Neural crest cell (in vitro differentiated cells): ENCODE measurements at regions not wholly inside any gene's neighbourhood (a gene's known extent, or its start where the extent isn't known, plus 50 kb on each side); places are given as distances from the start of the nearest gene placed in this dataset.

ENCODE experiments used
- DNase-seq: peaks from one replicate; pipeline ENCODE4 v3.0.0; 2021; ENCODE audit warnings: low read depth, mixed read lengths, low spot score
- H3K27ac Mint-ChIP-seq: one replicate; pipeline ENCODE4 v1.8.0; 2021; ENCODE audit warnings: mild to moderate bottlenecking, mixed read lengths; ENCODE audit not compliant: unreplicated experiment
- H3K27me3 Mint-ChIP-seq: 2 replicates; pipeline ENCODE4 v1.8.0; 2021; ENCODE audit warnings: low read depth, mild to moderate bottlenecking, mixed read lengths
- H3K36me3 Mint-ChIP-seq: 2 replicates; pipeline ENCODE4 v1.8.0; 2021; ENCODE audit warnings: low read depth, mild to moderate bottlenecking, mixed read lengths
- H3K4me1 Mint-ChIP-seq: 2 replicates; pipeline ENCODE4 v1.8.0; 2021; ENCODE audit warnings: mixed read lengths
- H3K4me3 Mint-ChIP-seq: one replicate; pipeline ENCODE4 v1.8.0; 2021; ENCODE audit warnings: mild to moderate bottlenecking, mixed read lengths
- H3K9me3 Mint-ChIP-seq: 2 replicates; pipeline ENCODE4 v1.8.0; 2021; ENCODE audit warnings: mixed read lengths
- CTCF ChIP-seq: fragments of 200-600 bp; sonication (generic); conservative IDR thresholded peaks from 2 replicates; pipeline ENCODE4 v1.5.0; 2021; ENCODE audit warnings: antibody characterized with exemption, mild to moderate bottlenecking

- Mint-ChIP-seq H3K36me3 (no peaks in the 10 kb centered on the region), H3K27me3 (no peaks in the 10 kb centered on the region), H3K9me3 (peaks cover 4% of the 10 kb centered on the region), H3K4me1 (no peaks in the 10 kb centered on the region), H3K27ac (no peak overlapping the region), H3K4me3 (no peak overlapping the region)
- TF ChIP-seq CTCF, result no peak
- DNase-seq, result no peak
These were observed 133.1 kb upstream of the PRDM1 start for GRCh38 chr6:105952772-105953690.

- H3K4me3 Mint-ChIP-seq, result no peak overlapping the region
- peaks cover 4% of the 10 kb centered on the region for H3K9me3 Mint-ChIP-seq
- DNase-seq, result no peak
- TF ChIP-seq CTCF, result no peak
- H3K4me1 Mint-ChIP-seq, result no peaks in the 10 kb centered on the region
- no peak overlapping the region for H3K27ac Mint-ChIP-seq
- no peaks in the 10 kb centered on the region for H3K27me3 Mint-ChIP-seq
- H3K36me3 Mint-ChIP-seq, result no peaks in the 10 kb centered on the region
These were observed 133.8 kb upstream of the PRDM1 start for GRCh38 chr6:105952326-105952725.

DNA sequence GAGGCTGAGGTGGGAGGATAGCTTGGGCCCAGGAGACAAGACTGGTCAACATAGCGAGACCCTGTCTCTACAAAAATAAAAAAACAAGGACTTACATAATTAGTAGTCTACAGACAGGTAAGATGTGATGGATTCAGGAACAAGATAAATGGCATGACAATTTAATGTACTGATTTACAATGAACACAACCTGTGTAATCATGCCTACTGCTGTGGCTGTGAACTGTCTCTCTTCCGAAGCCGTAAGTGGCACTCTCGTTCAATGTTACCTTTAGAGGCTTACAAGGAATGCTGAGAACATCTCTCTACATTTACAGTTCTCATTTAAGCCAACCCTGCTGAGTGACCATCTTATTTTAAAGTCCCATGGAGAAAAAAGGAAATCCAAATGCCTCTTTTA lies 134.8 kb upstream of the PRDM1 start:
- no peak for TF ChIP-seq CTCF
- Mint-ChIP-seq H3K4me1 (no peaks in the 10 kb centered on the region), H3K27ac (no peak overlapping the region), H3K9me3 (no peaks in the 10 kb centered on the region), H3K36me3 (no peaks in the 10 kb centered on the region), H3K27me3 (no peaks in the 10 kb centered on the region), H3K4me3 (no peak overlapping the region)
- no peak for DNase-seq

DNA sequence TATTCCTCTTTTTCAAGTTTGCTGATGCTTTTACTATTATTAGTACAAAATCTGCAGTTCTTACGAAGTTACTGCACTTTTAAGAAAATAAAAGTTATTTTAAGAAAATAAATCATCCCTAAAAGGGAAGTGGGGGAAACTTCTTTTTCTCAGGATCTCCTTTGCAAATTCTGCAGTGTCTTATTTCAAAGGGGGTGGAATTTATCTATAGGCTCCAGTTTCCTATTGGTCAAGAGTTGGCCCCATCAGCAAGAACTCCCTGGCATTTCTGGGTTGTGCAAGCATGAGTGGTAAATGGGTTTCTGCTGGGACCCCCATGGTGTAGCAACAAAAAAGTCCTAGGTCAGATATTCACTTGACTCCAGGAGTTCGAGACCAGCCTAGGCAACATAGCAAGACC lies 136.3 kb upstream of the PRDM1 start:
- TF ChIP-seq CTCF, result no peak
- Mint-ChIP-seq H3K4me3 (no peak overlapping the region), H3K27ac (no peak overlapping the region), H3K27me3 (no peaks in the 10 kb centered on the region), H3K36me3 (no peaks in the 10 kb centered on the region), H3K4me1 (no peaks in the 10 kb centered on the region), H3K9me3 (no peaks in the 10 kb centered on the region)
- no peak for DNase-seq

DNA sequence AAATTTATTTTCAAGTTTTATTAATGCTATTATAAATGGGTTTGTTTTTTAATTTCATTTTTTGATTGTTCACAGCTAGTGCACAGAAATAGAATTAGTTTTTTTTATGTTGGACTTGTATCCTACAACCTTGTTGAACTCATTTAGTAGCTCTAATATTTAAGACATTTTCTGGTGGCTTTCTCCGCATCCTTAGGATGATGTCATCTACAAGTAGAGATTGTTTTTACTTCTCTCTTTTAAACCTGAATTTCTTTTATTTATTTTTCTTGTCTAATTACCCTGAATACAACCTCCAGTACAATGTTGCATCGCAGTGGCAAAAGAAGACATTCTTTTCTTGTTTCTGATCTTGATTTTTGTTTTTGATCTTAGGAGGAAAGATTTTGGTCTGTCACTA lies 142.6 kb upstream of the PRDM1 start:
- H3K9me3 Mint-ChIP-seq, result no peaks in the 10 kb centered on the region
- no peaks in the 10 kb centered on the region for H3K36me3 Mint-ChIP-seq
- peaks cover 5% of the 10 kb centered on the region for H3K27me3 Mint-ChIP-seq
- no peak for TF ChIP-seq CTCF
- H3K4me3 Mint-ChIP-seq, result no peak overlapping the region
- H3K4me1 Mint-ChIP-seq, result peaks cover 12% of the 10 kb centered on the region
- no peak overlapping the region for H3K27ac Mint-ChIP-seq
- no peak for DNase-seq
